ENCODE measurements at regions not wholly inside any gene's neighbourhood (a gene's known extent, or its start where the extent isn't known, plus 50 kb on each side); places are given as distances from the start of the nearest gene placed in this dataset.
A peak's percentile ranks its signal among the peaks of the same experiment; 100 is the strongest.
"Not testable (repeated sequence)": the region's sequence is repeated elsewhere in the genome, so short reads cannot be mapped to it uniquely, and the experiment has no call there.

- DNase-seq (ENCODE audit: low read depth in 2 of 2): no peak
Measured at GRCh38 chr4:153099391-153100140, 104.7 kb upstream of the TRIM2 start.

GRCh38 chr4:153106736-153107135 is 97.5 kb upstream of the TRIM2 start:
- not testable (repeated sequence) for DNase-seq (ENCODE audit: low read depth in 2 of 2)

DNA sequence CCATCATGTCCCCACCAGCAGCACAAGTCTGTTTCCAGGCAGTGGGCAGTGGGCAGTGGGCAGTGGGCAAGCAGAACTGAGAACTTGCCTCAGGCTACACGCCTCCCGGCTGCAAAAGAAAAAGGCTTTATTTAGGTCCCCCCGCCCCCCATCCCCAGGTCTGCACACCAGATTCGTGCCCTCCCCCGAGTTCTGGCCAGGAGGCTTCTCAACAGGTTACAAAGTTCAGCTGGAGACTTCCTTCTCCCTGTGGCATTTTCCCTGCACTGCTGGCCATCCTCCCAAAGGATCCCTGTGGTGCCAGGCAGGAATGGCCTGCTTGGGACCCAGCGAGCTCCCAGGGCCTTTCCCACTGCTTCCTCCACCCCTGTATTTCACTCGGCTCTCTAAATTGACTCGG is 97.0 kb upstream of the TRIM2 start:
- DNase-seq (ENCODE audit: low read depth in 2 of 2): no peak

- DNase-seq (ENCODE audit: low read depth in 2 of 2): no peak
Measured at GRCh38 chr4:153109296-153109849, 94.9 kb upstream of the TRIM2 start.

DNA sequence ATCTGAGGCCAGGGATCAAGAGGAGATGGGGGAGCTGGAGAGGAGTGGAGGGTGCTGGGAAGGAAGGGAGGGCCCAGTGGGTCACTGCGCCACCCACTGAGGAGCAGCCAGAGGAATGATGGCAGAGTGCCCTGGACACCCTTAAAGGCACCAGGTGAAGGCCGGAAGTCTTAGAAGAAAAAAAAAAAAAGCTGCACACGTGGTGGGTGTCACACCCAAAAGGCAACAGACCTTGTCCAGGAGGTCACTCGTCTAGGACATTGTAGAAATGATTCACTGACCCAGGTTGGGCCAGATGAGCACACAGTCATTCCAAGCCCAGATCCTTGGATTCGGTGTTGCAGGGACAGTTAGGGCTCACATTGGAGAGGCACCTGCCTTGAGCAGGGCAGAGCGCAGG is 93.5 kb upstream of the TRIM2 start:
- no peak for DNase-seq (ENCODE audit: low read depth in 2 of 2)

GRCh38 chr4:153111426-153112040 is 92.7 kb upstream of the TRIM2 start:
- DNase-seq (ENCODE audit: low read depth in 2 of 2): no peak

DNA sequence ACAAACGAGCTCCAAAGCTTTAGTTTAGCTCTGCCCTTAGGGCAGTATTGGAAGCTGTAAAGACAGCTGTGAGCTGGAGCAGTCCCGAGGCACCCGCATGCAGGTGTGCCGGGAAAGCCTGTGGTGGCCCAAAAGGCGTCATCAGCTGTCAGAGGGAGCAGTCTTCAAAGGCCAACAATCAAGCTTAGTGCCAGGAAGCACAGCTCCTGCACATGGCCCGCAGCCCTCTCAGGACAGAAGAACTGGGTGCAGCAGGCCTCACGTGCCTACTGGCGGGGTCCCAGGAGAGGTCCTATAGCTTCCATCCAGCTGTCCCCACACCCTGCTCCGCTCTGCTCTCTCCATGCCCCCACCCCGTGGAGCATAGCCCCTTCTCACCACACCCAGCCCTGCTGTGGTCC is 92.2 kb upstream of the TRIM2 start:
- DNase-seq (ENCODE audit: low read depth in 2 of 2): peak in 1 of 2 donors; percentile 16

- no peak for DNase-seq (ENCODE audit: low read depth in 2 of 2)
Measured at GRCh38 chr4:153113061-153113837, 91.0 kb upstream of the TRIM2 start.

DNA sequence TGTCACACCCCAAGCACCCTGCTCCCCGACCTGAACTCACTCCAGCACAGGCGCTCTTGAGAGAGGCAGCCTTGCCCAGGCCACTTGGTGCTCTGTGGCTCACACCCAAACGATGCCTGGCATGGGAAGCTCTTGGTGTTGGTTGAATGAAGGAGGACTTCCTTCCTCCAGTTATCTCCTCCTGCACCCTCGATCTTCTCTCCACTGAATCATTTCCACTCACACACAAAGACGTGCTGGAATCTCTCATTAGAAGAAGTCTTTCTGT is 90.5 kb upstream of the TRIM2 start:
- DNase-seq (ENCODE audit: low read depth in 2 of 2): no peak

DNA sequence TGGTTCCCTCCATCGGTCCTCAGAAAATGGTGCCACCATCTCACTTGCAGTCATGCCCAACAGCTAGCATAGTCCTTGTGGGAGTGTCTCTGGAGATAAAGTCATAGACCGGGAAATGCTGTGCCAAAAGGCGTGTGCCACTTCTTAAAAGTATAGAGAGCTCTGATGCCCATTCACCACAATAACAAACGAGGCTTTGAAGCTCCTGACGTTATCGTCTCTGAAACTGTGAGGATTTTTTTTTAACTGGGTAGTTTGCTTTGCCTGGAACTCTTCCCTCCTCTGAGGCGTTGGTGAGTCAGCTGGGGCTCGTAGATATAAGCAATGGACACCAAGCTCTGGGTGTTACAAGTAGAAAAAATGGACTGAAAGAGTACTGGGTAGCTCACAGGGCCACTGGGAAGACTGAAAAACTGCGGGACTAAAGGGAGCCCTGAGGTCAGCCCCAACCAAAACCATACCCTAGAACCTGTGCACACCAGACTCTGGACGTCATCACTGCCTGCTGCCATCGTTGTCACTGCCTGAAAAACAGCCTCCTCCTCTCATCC is 89.4 kb upstream of the TRIM2 start:
- peak; percentile 3 to 29 for DNase-seq (ENCODE audit: low read depth in 2 of 2)

DNA sequence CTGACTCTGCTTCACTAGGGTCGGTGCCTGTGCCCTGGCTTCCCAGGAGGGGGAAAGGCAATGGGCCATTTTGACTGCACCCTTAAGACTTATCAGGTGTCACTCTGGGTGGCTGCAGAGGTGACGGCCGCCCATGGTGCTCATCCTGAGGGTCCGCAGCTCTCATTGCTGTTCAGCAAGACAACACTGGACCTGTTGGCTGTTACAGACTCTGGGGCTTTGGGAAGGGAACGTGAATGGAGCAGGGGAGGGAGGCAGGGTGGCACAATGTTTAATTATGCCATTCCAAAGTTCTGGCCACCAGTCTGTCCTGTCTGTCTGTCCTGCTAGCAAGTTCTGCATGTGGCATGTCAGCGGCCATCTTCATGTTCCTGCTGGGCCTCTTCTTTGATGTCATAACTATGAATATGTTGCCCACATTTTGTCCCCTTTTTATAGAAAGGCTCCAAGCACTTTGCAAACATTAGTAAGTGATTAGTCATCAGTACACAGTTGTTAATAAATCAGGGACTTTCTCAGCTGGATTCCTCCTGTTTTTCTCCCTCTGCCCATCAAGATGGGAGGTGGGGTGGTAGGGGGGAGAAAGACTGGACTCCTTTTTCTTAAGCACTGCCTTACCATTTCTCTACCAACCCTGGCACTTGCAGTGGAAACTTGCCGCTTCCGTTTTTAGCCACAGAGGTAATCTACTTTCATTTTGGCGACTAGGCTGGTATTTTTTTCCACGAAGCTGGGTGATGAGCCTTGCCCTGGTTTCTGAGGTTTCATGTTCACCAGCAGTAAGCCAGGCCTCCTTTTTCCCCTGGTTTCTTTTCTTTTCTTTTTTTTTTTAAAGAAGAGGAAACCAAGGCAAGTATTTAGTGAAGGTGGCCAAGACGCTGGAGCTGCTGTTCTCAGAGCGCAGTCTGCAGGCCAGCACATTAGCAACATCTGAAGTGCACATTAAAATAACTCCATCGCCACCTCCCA is 88.6 kb upstream of the TRIM2 start:
- peak; percentile 31 to 50 for DNase-seq (ENCODE audit: low read depth in 2 of 2)

DNA sequence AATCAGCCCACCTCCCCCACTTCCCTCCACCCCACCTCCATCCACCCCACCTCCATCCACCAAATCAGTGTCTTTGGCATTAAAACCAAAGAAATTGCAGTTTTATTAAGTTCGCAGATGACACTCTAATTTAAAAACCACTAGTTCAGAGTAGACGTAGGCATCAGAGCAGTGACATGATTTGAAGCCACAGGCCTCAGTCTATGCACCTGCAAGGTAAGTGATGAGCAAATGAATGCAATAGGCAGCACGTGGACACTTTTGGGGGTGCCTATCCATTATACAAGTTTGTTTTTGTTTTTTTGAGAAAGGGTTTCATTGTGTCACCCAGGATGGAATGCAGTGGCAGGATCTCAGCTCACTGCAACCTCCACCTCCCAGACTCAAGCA is 88.0 kb upstream of the TRIM2 start:
- no peak for DNase-seq (ENCODE audit: low read depth in 2 of 2)

- no peak for DNase-seq (ENCODE audit: low read depth in 2 of 2)
Measured at GRCh38 chr4:153116801-153117200, 87.4 kb upstream of the TRIM2 start.

DNA sequence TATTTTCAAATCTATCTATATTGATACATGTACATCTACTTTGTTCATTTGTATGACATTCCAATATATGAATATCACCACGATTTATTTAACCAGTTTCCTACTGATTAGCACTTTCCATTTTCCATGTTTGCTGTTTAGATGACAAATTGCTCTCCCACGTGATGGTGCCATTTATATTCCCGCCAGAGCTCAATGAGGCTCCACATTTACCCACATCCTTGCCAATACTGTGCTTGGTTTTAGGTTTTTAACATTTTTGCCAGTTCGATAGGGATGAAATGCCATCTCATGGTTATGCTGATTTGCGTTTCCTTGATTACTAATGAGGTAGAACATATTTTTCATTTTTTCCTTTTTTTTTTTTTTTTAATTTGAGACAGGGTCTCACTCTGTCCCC is 86.7 kb upstream of the TRIM2 start:
- DNase-seq (ENCODE audit: low read depth in 2 of 2): no peak

GRCh38 chr4:153119626-153120025 is 84.6 kb upstream of the TRIM2 start:
- DNase-seq (ENCODE audit: low read depth in 2 of 2): no peak

- no peak for DNase-seq (ENCODE audit: low read depth in 2 of 2)
Measured at GRCh38 chr4:153120235-153120634, 84.0 kb upstream of the TRIM2 start.

GRCh38 chr4:153122855-153123254 is 81.4 kb upstream of the TRIM2 start:
- DNase-seq (ENCODE audit: low read depth in 2 of 2): no peak

DNA sequence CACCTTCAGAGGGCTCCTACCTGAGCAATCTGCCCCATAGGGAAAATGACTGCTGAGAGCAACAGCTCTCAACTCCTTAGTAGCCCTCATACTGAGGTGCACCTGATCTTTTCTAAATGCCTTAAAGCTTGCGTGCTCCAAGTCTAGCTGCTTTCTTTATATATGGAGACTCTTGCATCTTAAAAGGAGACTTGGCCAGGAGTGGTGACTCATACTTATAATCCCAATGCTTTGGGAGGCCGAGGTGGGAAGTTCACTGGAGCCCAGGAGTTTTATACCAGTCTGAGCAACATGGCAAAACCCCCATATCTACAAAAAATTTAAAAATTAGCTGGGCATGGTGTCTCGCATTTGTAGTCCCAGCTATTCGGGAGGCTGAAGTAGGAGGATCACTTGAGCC is 78.1 kb upstream of the TRIM2 start:
- DNase-seq (ENCODE audit: low read depth in 2 of 2): no peak

DNA sequence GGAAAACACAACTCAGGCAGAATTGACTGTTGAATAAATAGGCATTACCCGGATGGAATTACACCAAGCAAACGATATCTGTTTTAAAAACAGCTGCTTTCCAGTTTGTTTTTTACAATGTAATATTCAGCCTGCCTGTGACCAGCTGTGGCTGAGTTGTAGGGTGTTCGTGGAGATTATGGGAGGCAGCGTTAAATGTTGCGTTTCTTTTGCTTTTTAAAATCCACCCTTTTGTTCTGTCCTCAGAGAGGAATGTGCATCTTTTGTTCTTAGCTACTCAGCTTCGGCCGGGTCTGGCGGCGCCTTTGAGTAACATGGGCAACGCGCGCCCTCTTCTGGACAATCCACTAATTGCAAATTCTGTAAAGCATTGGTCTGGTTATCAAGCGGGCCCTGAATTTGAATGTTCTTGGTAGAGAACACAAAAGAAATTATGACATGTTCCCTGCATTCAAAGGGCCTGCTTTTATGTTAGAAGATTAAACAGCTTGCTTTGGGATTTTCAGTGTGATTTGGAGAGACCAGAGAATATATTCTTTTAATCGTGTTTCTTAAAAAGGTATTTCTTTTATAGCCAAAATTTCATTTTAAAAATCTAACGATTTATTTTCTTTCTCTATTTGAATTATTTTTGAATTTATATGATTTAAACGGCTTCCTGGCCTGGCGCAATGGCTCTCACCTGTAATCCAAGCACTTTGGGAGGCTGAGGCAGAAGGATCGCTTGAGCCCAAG is 76.3 kb upstream of the TRIM2 start:
- DNase-seq (ENCODE audit: low read depth in 2 of 2): peak; percentile 61 to 75

- no peak for DNase-seq (ENCODE audit: low read depth in 2 of 2)
Measured at GRCh38 chr4:153131596-153131995, 72.6 kb upstream of the TRIM2 start.

- DNase-seq (ENCODE audit: low read depth in 2 of 2): no peak
Measured at GRCh38 chr4:153137159-153137558, 67.1 kb upstream of the TRIM2 start.
